GM21423 (cell line): ENCODE measurements at regions not wholly inside any gene's neighbourhood (a gene's known extent, or its start where the extent isn't known, plus 50 kb on each side); places are given as distances from the start of the nearest gene placed in this dataset.

Experiments
- ATAC-seq: cut with Tn5 transposase; IDR thresholded peaks from one replicate; pipeline ENCODE4 v1.9.1; 2021; ENCODE audit warnings: mild to moderate bottlenecking, moderate library complexity; ENCODE audit not compliant: unreplicated experiment

- ATAC-seq: no peak
Observed at GRCh38 chr6:62672989-62673388, 387.0 kb upstream of the KHDRBS2 start.

GRCh38 chr6:62670490-62671223 lies 384.6 kb upstream of the KHDRBS2 start:
- ATAC-seq: no peak

GRCh38 chr6:62669831-62670230 lies 383.8 kb upstream of the KHDRBS2 start:
- ATAC-seq: no peak

- no peak for ATAC-seq
Observed at GRCh38 chr6:62652692-62653328, 366.8 kb upstream of the KHDRBS2 start.

- no peak for ATAC-seq
Observed at GRCh38 chr6:62645274-62645673, 359.2 kb upstream of the KHDRBS2 start.

GRCh38 chr6:62640749-62641148 lies 354.7 kb upstream of the KHDRBS2 start:
- no peak for ATAC-seq

- ATAC-seq: no peak
Observed at GRCh38 chr6:62626661-62627060, 340.6 kb upstream of the KHDRBS2 start.

GRCh38 chr6:62623846-62624532 lies 338.0 kb upstream of the KHDRBS2 start:
- ATAC-seq: no peak

- no peak for ATAC-seq
Observed at GRCh38 chr6:62615366-62616015, 329.5 kb upstream of the KHDRBS2 start.

GRCh38 chr6:62614442-62614841 lies 328.4 kb upstream of the KHDRBS2 start:
- no peak for ATAC-seq

- no peak for ATAC-seq
Observed at GRCh38 chr6:62613928-62614327, 327.9 kb upstream of the KHDRBS2 start.

- no peak for ATAC-seq
Observed at GRCh38 chr6:62612471-62612870, 326.4 kb upstream of the KHDRBS2 start.

- no peak for ATAC-seq
Observed at GRCh38 chr6:62570372-62570771, 284.3 kb upstream of the KHDRBS2 start.

GRCh38 chr6:62541502-62541901 lies 255.5 kb upstream of the KHDRBS2 start:
- no peak for ATAC-seq

- no peak for ATAC-seq
Observed at GRCh38 chr6:62530985-62531384, 245.0 kb upstream of the KHDRBS2 start.

GRCh38 chr6:62528894-62529526 lies 243.0 kb upstream of the KHDRBS2 start:
- ATAC-seq: no peak

- ATAC-seq: no peak
Observed at GRCh38 chr6:62523630-62524029, 237.6 kb upstream of the KHDRBS2 start.

GRCh38 chr6:62519574-62519973 lies 233.5 kb upstream of the KHDRBS2 start:
- no peak for ATAC-seq

GRCh38 chr6:62516291-62517141 lies 230.5 kb upstream of the KHDRBS2 start:
- no peak for ATAC-seq

GRCh38 chr6:62492192-62492822 lies 206.3 kb upstream of the KHDRBS2 start:
- ATAC-seq: no peak
